BE2C (cell line): ENCODE measurements at regions not wholly inside any gene's neighbourhood (a gene's known extent, or its start where the extent isn't known, plus 50 kb on each side); places are given as distances from the start of the nearest gene placed in this dataset.

Experiments used
- DNase-seq: peaks from one replicate; pipeline ENCODE4 v3.0.0-alpha.2; 2020
- H3K27me3 ChIP-seq: fragments of 250-450 bp; sonication (Bioruptor Pico); 2 replicates; pipeline ENCODE4 v1.5.1; 2020; ENCODE audit warnings: mild to moderate bottlenecking
- H3K36me3 ChIP-seq: fragments of 250-450 bp; sonication (Bioruptor Pico); 2 replicates; pipeline ENCODE4 v1.5.1; 2020; ENCODE audit warnings: mild to moderate bottlenecking
- H3K4me1 ChIP-seq: fragments of 250-450 bp; sonication (Bioruptor Pico); 2 replicates; pipeline ENCODE4 v1.5.1; 2020
- H3K4me3 ChIP-seq: 2 replicates; pipeline ENCODE4 v1.5.1; 2011; ENCODE audit warnings: low read depth, low read length
- H3K9me3 ChIP-seq: fragments of 250-450 bp; sonication (Bioruptor Pico); 2 replicates; pipeline ENCODE4 v1.5.1; 2020
- CTCF ChIP-seq: IDR thresholded peaks from 2 replicates; pipeline ENCODE4 v1.5.1; 2012; ENCODE audit warnings: mild to moderate bottlenecking, low read depth, low read length

- no peak for TF ChIP-seq CTCF
- Histone ChIP-seq H3K9me3 (no peaks in the 10 kb centered on the region), H3K4me1 (no peaks in the 10 kb centered on the region), H3K36me3 (no peaks in the 10 kb centered on the region), H3K27me3 (no peaks in the 10 kb centered on the region), H3K4me3 (no peak overlapping the region)
- DNase-seq, result no peak
Observed at GRCh38 chr22:27526901-27527300, 274.7 kb downstream of the MN1 start.

GRCh38 chr22:27531782-27532530 lies 269.6 kb downstream of the MN1 start:
- DNase-seq, result no peak
- H3K36me3 ChIP-seq, result no peaks in the 10 kb centered on the region
- H3K4me3 ChIP-seq, result no peak overlapping the region

GRCh38 chr22:27533105-27533745 lies 268.3 kb downstream of the MN1 start:
- Histone ChIP-seq H3K4me1 (peaks cover 3% of the 10 kb centered on the region), H3K36me3 (no peaks in the 10 kb centered on the region), H3K4me3 (no peak overlapping the region), H3K27me3 (no peaks in the 10 kb centered on the region), H3K9me3 (no peaks in the 10 kb centered on the region)
- no peak for TF ChIP-seq CTCF
- DNase-seq, result no peak

More at GRCh38 chr22:27531782-27532530, 269.6 kb downstream of the MN1 start:
- H3K27me3 ChIP-seq, result no peaks in the 10 kb centered on the region
- TF ChIP-seq CTCF, result no peak
- no peaks in the 10 kb centered on the region for H3K9me3 ChIP-seq
- H3K4me1 ChIP-seq, result no peaks in the 10 kb centered on the region

GRCh38 chr22:27534720-27535125 lies 266.8 kb downstream of the MN1 start:
- no peak overlapping the region for H3K4me3 ChIP-seq
- no peak for DNase-seq
- no peaks in the 10 kb centered on the region for H3K9me3 ChIP-seq
- no peaks in the 10 kb centered on the region for H3K36me3 ChIP-seq
- no peak for TF ChIP-seq CTCF
- no peaks in the 10 kb centered on the region for H3K27me3 ChIP-seq
- H3K4me1 ChIP-seq, result peaks cover 3% of the 10 kb centered on the region

- no peak overlapping the region for H3K4me3 ChIP-seq
- H3K4me1 ChIP-seq, result peaks cover 3% of the 10 kb centered on the region
- no peaks in the 10 kb centered on the region for H3K9me3 ChIP-seq
- no peaks in the 10 kb centered on the region for H3K36me3 ChIP-seq
- no peak for DNase-seq
- no peak for TF ChIP-seq CTCF
- no peaks in the 10 kb centered on the region for H3K27me3 ChIP-seq
Observed at GRCh38 chr22:27535452-27535851, 266.1 kb downstream of the MN1 start.

GRCh38 chr22:27537501-27537900 lies 264.1 kb downstream of the MN1 start:
- Histone ChIP-seq H3K36me3 (no peaks in the 10 kb centered on the region), H3K4me1 (peaks cover 3% of the 10 kb centered on the region), H3K4me3 (no peak overlapping the region), H3K27me3 (no peaks in the 10 kb centered on the region), H3K9me3 (no peaks in the 10 kb centered on the region)
- TF ChIP-seq CTCF, result no peak
- peak; percentile 53 for DNase-seq
